Right atrium auricular region (tissue), 2 donors: ENCODE measurements at regions not wholly inside any gene's neighbourhood (a gene's known extent, or its start where the extent isn't known, plus 50 kb on each side); places are given as distances from the start of the nearest gene placed in this dataset.

Source experiments
- DNase-seq: peaks from one replicate; pipeline ENCODE4 v3.0.0-alpha.2; 2019; ENCODE audit warnings: low spot score
- H3K27ac ChIP-seq, 2 donors: fragments of 200-600 bp; sonication (generic); 1 replicate in 1 of 2; 2 replicates in 1 of 2; pipeline ENCODE4 v1.5.1; 2016 to 2019
- H3K27me3 ChIP-seq, 2 donors: fragments of 200-600 bp; sonication (generic); one replicate each; pipeline versions ENCODE4 v1.5.1 to v1.6.0; 2017 to 2019
- H3K36me3 ChIP-seq: fragments of 200-600 bp; sonication (generic); one replicate; pipeline ENCODE4 v1.5.1; 2016
- H3K4me1 ChIP-seq, 2 donors: fragments of 200-600 bp; sonication (generic); one replicate each; pipeline versions ENCODE4 v1.5.1 to v1.6.0; 2017 to 2019
- H3K4me3 ChIP-seq, 2 donors: fragments of 200-600 bp; sonication (generic); 1 replicate in 1 of 2; 2 replicates in 1 of 2; pipeline ENCODE4 v1.5.1; 2017 to 2019; ENCODE audit warnings: mild to moderate bottlenecking in 1 of 2, moderate library complexity in 1 of 2
- H3K9me3 ChIP-seq, 2 donors: fragments of 200-600 bp; sonication (generic); one replicate each; pipeline ENCODE4 v1.5.1; 2019
- TF ChIP-seq, protein P1 (sequence below), 2 donors: fragments of 200-600 bp; sonication (generic); IDR thresholded peaks; one replicate each; pipeline ENCODE4 v1.5.1; 2019; ENCODE audit warnings: antibody characterized with exemption in 2 of 2

DNA sequence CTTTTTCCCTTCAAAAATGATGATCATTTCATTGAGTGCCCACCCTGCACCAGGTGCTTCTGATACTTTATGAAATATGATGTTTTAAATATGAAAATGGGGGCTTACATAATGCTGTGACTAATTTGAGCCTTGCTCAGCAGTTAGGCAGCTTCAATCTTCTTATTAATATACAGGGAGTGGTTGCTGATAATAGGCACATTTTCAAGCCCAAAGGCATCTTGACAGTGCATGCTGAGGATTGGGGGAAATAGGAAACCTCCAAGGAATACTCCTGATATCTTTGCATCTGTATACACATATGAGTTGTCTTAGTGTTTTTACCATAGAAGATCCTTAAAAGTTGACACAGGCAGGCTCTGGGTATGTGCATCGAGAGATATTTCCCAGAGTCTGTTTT lies 262.3 kb upstream of the SASH1 start:
- Histone ChIP-seq H3K36me3 (no peaks in the 10 kb centered on the region), H3K4me3 (no peak overlapping the region), H3K4me1 (no peaks in the 10 kb centered on the region), H3K27me3 (no peaks in the 10 kb centered on the region), H3K9me3 (no peaks in the 10 kb centered on the region), H3K27ac (no peak overlapping the region)
- DNase-seq, result no peak
- TF ChIP-seq, protein P1, sequence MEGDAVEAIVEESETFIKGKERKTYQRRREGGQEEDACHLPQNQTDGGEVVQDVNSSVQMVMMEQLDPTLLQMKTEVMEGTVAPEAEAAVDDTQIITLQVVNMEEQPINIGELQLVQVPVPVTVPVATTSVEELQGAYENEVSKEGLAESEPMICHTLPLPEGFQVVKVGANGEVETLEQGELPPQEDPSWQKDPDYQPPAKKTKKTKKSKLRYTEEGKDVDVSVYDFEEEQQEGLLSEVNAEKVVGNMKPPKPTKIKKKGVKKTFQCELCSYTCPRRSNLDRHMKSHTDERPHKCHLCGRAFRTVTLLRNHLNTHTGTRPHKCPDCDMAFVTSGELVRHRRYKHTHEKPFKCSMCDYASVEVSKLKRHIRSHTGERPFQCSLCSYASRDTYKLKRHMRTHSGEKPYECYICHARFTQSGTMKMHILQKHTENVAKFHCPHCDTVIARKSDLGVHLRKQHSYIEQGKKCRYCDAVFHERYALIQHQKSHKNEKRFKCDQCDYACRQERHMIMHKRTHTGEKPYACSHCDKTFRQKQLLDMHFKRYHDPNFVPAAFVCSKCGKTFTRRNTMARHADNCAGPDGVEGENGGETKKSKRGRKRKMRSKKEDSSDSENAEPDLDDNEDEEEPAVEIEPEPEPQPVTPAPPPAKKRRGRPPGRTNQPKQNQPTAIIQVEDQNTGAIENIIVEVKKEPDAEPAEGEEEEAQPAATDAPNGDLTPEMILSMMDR (IDR thresholded peaks at IDR 0.05), result no peak

DNA sequence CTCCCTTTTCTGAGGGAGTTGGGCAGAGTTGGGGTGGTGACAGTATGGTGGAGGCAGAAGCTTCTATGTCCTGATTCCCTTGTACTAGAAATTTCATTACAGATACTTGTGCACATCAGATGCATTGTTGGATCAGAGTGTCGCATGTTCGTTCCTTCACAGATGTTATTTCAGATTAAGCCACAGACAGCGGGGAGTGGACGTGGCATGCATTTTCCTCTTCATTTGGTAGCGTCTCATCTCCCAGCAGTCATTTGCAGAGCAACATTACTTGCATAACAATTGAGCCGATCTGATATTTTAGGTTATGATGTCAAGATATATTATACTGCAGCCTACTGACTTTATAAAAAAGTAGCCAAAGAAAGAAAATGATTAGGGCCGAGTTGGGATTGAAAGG lies 261.6 kb upstream of the SASH1 start:
- H3K9me3 ChIP-seq, result no peaks in the 10 kb centered on the region
- H3K27me3 ChIP-seq, result no peaks in the 10 kb centered on the region
- no peaks in the 10 kb centered on the region for H3K4me1 ChIP-seq
- no peak overlapping the region for H3K4me3 ChIP-seq
- TF ChIP-seq, protein P1 (IDR thresholded peaks at IDR 0.05), result no peak
- H3K27ac ChIP-seq, result no peak overlapping the region
- no peak for DNase-seq
- no peaks in the 10 kb centered on the region for H3K36me3 ChIP-seq

DNA sequence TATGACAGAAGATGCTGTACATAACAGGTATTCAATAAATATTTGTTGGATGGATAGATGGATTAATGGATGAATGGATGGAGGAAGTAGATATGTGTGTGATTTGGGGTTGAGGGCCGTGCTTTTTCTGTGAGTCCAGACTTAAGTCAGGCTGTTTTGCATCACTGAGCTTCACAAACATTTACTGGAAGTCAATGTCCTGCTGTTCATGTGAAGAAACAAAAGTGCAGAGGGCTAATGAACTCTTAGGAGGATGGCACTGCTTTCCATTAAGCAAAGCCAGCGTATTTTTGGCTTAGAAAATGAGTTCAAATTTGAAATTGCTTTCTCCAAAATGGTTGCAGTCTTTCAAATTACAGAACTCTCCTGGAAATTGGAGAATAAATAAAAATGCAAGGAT lies 260.6 kb upstream of the SASH1 start:
- Histone ChIP-seq H3K4me3 (no peak overlapping the region), H3K36me3 (no peaks in the 10 kb centered on the region), H3K9me3 (no peaks in the 10 kb centered on the region), H3K4me1 (no peaks in the 10 kb centered on the region), H3K27me3 (no peaks in the 10 kb centered on the region), H3K27ac (no peak overlapping the region)
- TF ChIP-seq, protein P1 (IDR thresholded peaks at IDR 0.05), result no peak
- no peak for DNase-seq

DNA sequence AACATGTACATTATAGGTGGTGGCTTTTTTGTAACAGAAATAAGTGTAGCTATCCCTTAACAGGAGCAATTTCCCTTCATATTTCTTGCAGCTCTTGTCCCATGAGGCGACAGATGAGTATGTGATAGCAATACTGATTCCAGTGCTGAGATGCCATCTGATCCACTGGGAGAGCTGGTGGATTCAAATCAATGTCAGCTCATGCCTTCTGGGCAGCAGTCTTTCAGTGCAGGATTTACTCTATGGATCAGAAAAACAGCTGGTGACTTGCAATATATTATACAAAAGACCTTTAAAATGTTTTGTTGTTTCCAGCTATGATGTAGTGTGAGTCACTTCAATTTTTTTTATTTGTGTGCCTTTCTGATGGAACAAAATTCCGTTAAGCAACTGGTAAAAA lies 259.9 kb upstream of the SASH1 start:
- Histone ChIP-seq H3K4me3 (no peak overlapping the region), H3K27ac (no peak overlapping the region), H3K27me3 (no peaks in the 10 kb centered on the region), H3K9me3 (no peaks in the 10 kb centered on the region), H3K4me1 (no peaks in the 10 kb centered on the region), H3K36me3 (no peaks in the 10 kb centered on the region)
- DNase-seq, result no peak
- TF ChIP-seq, protein P1 (IDR thresholded peaks at IDR 0.05), result no peak

DNA sequence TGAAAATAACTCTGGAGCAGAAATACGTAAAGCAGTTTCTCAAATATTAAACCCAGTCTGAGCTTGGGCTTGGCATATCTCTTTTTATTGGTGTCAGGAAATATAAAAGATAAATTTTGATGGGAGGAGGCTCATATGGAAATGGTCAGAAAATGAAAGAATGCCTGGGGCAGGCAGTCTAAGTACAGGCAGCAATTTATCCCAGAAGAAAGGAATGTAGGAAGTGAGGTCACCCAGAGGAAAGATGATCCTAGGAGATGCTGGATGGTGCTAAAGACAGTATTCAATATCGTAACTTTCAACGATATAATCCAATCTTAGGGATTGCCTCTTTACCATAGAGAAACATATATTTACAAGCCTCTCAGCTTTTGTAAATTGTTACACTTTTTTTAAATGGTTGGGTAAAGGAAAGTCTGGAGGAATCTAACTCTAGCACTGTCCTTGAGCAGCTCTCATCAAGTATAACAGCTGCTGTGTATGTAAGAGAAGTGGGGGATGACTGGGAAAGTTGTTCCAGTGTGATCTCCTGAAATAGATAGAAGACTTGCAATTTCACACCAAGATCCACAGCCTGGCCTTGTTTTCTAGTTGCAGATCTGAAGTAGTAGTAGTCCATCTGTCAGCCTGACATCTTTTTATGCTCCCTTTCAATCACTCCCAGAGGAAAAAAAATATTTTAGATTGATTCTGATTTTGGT lies 256.9 kb upstream of the SASH1 start:
- Histone ChIP-seq H3K27me3 (no peaks in the 10 kb centered on the region), H3K4me1 (no peaks in the 10 kb centered on the region), H3K9me3 (peaks cover 0 to 1% of the 10 kb centered on the region in 2 donors), H3K36me3 (no peaks in the 10 kb centered on the region), H3K27ac (no peak overlapping the region), H3K4me3 (no peak overlapping the region)
- no peak for DNase-seq
- TF ChIP-seq, protein P1 (IDR thresholded peaks at IDR 0.05), result no peak

DNA sequence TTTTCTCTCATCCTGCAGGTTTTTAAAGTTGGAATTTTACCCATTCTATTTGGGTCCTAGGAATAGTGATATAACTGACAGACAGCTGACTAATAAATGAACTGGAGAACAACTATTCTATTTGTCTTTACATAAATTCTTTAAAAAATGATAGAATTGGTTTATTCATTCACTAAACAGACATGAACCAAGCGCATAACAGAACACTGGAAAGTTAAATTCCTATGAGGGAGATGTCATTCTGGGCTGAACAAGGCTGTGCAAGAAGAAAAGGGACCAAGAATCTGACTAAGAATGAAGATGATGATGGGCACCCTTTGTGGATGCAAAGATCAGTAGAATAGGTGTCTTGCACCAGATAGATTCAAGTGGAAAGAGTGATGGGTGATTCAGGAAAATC lies 256.3 kb upstream of the SASH1 start:
- Histone ChIP-seq H3K27ac (no peak overlapping the region), H3K36me3 (no peaks in the 10 kb centered on the region), H3K4me3 (no peak overlapping the region), H3K9me3 (peaks cover 0 to 7% of the 10 kb centered on the region in 2 donors), H3K27me3 (no peaks in the 10 kb centered on the region), H3K4me1 (no peaks in the 10 kb centered on the region)
- DNase-seq, result no peak
- TF ChIP-seq, protein P1 (IDR thresholded peaks at IDR 0.05), result no peak
